ENCODE measurements at regions not wholly inside any gene's neighbourhood (a gene's known extent, or its start where the extent isn't known, plus 50 kb on each side); places are given as distances from the start of the nearest gene placed in this dataset.

DNA sequence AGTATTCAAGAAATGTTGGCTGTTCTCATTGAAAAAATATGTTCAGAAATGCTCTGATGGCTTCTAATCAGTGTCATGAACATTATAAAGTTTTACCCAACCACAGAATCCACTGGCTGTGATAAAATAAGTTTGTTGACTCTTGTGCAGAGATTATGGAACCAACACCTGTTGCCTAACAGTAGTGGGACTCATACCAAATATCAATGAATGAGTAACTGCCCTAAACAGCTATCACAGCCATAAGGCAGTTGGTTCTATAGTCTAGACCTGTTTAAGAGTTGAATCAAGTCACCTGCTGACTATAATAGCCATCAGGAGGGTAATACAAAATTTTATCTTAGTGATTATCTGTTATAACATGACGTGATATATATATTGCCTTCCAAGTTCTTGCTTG, 168.3 kb downstream of the ATOH1 start:
- FAIRE-seq: no peak
- Histone ChIP-seq H3K4me3 (ENCODE audit: low read length in 3 of 3) (no peak overlapping the region), H3K36me3 (ENCODE audit: control insufficient read depth in 2 of 3, insufficient read depth in 3 of 3, low read length in 3 of 3) (no peaks in the 10 kb centered on the region), H3K9ac (ENCODE audit: low read length in 3 of 3) (no peak overlapping the region), H3K27ac (ENCODE audit: low read depth in 2 of 2, low read length in 2 of 2) (no peak overlapping the region), H3K9me3 (ENCODE audit: control insufficient read depth in 2 of 3, insufficient read depth in 1 of 3, low read length in 3 of 3) (no peaks in the 10 kb centered on the region), H3K27me3 (ENCODE audit: control insufficient read depth, insufficient read depth, low read length) (no peaks in the 10 kb centered on the region), H3K4me1 (ENCODE audit: control insufficient read depth in 2 of 3, insufficient read depth in 2 of 3, low read depth in 1 of 3, low read length in 3 of 3) (no peaks in the 10 kb centered on the region)
- no peak for DNase-seq
- intact Hi-C loops (cut with DNase I): no loop called here
- TF ChIP-seq, protein P1, sequence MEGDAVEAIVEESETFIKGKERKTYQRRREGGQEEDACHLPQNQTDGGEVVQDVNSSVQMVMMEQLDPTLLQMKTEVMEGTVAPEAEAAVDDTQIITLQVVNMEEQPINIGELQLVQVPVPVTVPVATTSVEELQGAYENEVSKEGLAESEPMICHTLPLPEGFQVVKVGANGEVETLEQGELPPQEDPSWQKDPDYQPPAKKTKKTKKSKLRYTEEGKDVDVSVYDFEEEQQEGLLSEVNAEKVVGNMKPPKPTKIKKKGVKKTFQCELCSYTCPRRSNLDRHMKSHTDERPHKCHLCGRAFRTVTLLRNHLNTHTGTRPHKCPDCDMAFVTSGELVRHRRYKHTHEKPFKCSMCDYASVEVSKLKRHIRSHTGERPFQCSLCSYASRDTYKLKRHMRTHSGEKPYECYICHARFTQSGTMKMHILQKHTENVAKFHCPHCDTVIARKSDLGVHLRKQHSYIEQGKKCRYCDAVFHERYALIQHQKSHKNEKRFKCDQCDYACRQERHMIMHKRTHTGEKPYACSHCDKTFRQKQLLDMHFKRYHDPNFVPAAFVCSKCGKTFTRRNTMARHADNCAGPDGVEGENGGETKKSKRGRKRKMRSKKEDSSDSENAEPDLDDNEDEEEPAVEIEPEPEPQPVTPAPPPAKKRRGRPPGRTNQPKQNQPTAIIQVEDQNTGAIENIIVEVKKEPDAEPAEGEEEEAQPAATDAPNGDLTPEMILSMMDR (IDR thresholded peaks at IDR 0.05; ENCODE audit: borderline replicate concordance, extremely low read depth, insufficient read depth): no peak

DNA sequence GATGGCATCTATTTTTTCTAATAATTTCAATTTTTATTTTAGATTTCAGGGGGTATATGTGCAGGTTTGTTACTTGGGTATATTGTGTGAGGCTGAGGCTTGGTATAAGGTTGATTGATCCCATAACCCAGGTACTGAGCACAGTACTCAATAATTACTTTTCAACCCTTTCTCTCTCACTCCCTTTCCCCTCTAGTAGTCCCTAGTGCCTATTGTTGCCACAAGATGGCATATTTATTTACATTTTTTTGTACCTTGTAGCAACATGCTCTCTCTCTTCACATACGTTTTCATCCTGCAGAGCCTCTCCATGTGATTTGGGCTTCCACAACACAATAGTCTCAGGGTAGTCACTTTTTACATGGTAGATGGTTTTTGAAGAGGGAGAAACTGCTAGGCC, 172.0 kb downstream of the ATOH1 start:
- no peak for FAIRE-seq
- intact Hi-C loops (cut with DNase I): no loop called here

DNA sequence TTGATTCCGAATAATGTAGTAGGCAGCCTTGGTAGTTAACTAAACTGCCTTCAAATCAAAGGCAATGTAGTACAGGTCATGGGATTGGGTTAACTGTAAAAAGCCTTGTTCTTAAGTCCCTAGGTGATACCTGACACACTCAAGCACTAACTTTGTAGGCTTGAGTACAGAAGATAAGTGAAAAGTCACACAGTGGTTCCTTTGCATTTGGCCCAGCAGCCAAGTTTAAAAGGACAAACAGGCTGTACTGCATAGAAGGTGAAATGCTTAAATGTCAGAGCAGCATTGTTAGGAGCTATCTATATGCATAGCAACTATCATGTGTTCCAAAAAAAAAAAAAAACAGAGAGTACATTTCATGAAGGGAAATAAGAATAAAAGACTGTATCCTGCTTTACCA, 178.4 kb downstream of the ATOH1 start:
- DNase-seq (no peak), FAIRE-seq (no peak)
- Histone ChIP-seq H3K9me3 (ENCODE audit: control insufficient read depth in 2 of 3, insufficient read depth in 1 of 3, low read length in 3 of 3) (peaks cover 0 to 2% (median 0%) of the 10 kb centered on the region in 3 donors), H3K4me3 (ENCODE audit: low read length in 3 of 3) (no peak overlapping the region), H3K9ac (ENCODE audit: low read length in 3 of 3) (no peak overlapping the region), H3K36me3 (ENCODE audit: control insufficient read depth in 2 of 3, insufficient read depth in 3 of 3, low read length in 3 of 3) (no peaks in the 10 kb centered on the region), H3K4me1 (ENCODE audit: control insufficient read depth in 2 of 3, insufficient read depth in 2 of 3, low read depth in 1 of 3, low read length in 3 of 3) (no peaks in the 10 kb centered on the region), H3K27ac (ENCODE audit: low read depth in 2 of 2, low read length in 2 of 2) (no peak overlapping the region), H3K27me3 (ENCODE audit: control insufficient read depth, insufficient read depth, low read length) (no peaks in the 10 kb centered on the region)
- TF ChIP-seq, protein P1 (IDR thresholded peaks at IDR 0.05; ENCODE audit: borderline replicate concordance, extremely low read depth, insufficient read depth): no peak
- intact Hi-C loops (cut with DNase I): no loop called here

More for the DNA sequence above, 172.0 kb downstream of the ATOH1 start:
- no peak overlapping the region for H3K9ac ChIP-seq (ENCODE audit: low read length in 3 of 3)
- H3K9me3 ChIP-seq (ENCODE audit: control insufficient read depth in 2 of 3, insufficient read depth in 1 of 3, low read length in 3 of 3): peaks cover 0 to 2% (median 0%) of the 10 kb centered on the region in 3 donors
- H3K27ac ChIP-seq (ENCODE audit: low read depth in 2 of 2, low read length in 2 of 2): no peak overlapping the region
- TF ChIP-seq, protein P1 (IDR thresholded peaks at IDR 0.05; ENCODE audit: borderline replicate concordance, extremely low read depth, insufficient read depth): no peak
- H3K4me1 ChIP-seq (ENCODE audit: control insufficient read depth in 2 of 3, insufficient read depth in 2 of 3, low read depth in 1 of 3, low read length in 3 of 3): no peaks in the 10 kb centered on the region
- H3K4me3 ChIP-seq (ENCODE audit: low read length in 3 of 3): no peak overlapping the region
- no peaks in the 10 kb centered on the region for H3K27me3 ChIP-seq (ENCODE audit: control insufficient read depth, insufficient read depth, low read length)
- DNase-seq: no peak
- no peaks in the 10 kb centered on the region for H3K36me3 ChIP-seq (ENCODE audit: control insufficient read depth in 2 of 3, insufficient read depth in 3 of 3, low read length in 3 of 3)

DNA sequence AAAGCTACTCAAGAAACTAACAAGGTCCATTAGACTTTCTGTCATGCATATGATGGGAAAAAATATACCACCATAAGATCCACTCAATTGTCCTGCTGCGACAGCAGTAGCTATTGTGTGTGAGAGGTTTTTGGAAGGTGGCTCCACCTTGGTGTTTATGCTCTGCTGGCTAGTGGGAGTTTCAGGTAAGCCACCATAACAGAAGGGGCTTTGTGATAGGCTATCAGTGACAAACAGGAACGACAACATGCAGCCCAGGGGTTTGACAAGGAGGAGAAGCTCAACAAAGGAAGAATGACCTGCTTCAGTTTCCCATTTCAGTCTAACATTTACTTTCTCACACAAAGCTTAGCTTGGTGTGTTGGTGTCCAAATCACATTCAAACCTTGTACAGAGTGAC, 182.6 kb downstream of the ATOH1 start:
- no peaks in the 10 kb centered on the region for H3K9me3 ChIP-seq (ENCODE audit: control insufficient read depth in 2 of 3, insufficient read depth in 1 of 3, low read length in 3 of 3)
- H3K27me3 ChIP-seq (ENCODE audit: control insufficient read depth, insufficient read depth, low read length): no peaks in the 10 kb centered on the region
- intact Hi-C loops (cut with DNase I): no loop called here
- H3K4me3 ChIP-seq (ENCODE audit: low read length in 3 of 3): no peak overlapping the region
- DNase-seq (no peak), FAIRE-seq (no peak)
- no peak overlapping the region for H3K27ac ChIP-seq (ENCODE audit: low read depth in 2 of 2, low read length in 2 of 2)
- TF ChIP-seq, protein P1 (IDR thresholded peaks at IDR 0.05; ENCODE audit: borderline replicate concordance, extremely low read depth, insufficient read depth): no peak
- H3K36me3 ChIP-seq (ENCODE audit: control insufficient read depth in 2 of 3, insufficient read depth in 3 of 3, low read length in 3 of 3): no peaks in the 10 kb centered on the region
- H3K9ac ChIP-seq (ENCODE audit: low read length in 3 of 3): no peak overlapping the region
- H3K4me1 ChIP-seq (ENCODE audit: control insufficient read depth in 2 of 3, insufficient read depth in 2 of 3, low read depth in 1 of 3, low read length in 3 of 3): no peaks in the 10 kb centered on the region
